Suprapubic skin (tissue), 3 donors: ENCODE measurements at regions not wholly inside any gene's neighbourhood (a gene's known extent, or its start where the extent isn't known, plus 50 kb on each side); places are given as distances from the start of the nearest gene placed in this dataset.

ENCODE experiments used
- CTCF ChIP-seq, 2 donors: fragments of 200-600 bp in 1 of 2; fragments of 450-650 bp in 1 of 2; sonication (generic) in 1 of 2; IDR thresholded peaks; one replicate each; pipeline ENCODE4 v1.5.1; 2016 to 2019; ENCODE audit warnings: antibody characterized with exemption in 2 of 2, mild to moderate bottlenecking in 1 of 2, moderate library complexity in 1 of 2
- POLR2AphosphoS5 ChIP-seq, 3 donors: sonication (generic); formaldehyde crosslinking; IDR thresholded peaks; one replicate each; pipeline ENCODE4 v1.6.1; 2017; ENCODE audit warnings: antibody characterized with exemption in 3 of 3

- TF ChIP-seq CTCF (IDR thresholded peaks at IDR 0.05) (no peak), POLR2AphosphoS5 (IDR thresholded peaks at IDR 0.05) (no peak)
Observed at GRCh38 chr3:102586485-102586884, 151.7 kb downstream of the ZPLD1 start.
